Inflammatory macrophage treated with lipopolysaccharide for 1 hour (primary cell): ENCODE measurements at regions not wholly inside any gene's neighbourhood (a gene's known extent, or its start where the extent isn't known, plus 50 kb on each side); places are given as distances from the start of the nearest gene placed in this dataset.

Source experiments
- DNase-seq, 2 donors: peaks; one replicate each; pipeline ENCODE4 v3.0.0-alpha.2; 2020 to 2022

DNA sequence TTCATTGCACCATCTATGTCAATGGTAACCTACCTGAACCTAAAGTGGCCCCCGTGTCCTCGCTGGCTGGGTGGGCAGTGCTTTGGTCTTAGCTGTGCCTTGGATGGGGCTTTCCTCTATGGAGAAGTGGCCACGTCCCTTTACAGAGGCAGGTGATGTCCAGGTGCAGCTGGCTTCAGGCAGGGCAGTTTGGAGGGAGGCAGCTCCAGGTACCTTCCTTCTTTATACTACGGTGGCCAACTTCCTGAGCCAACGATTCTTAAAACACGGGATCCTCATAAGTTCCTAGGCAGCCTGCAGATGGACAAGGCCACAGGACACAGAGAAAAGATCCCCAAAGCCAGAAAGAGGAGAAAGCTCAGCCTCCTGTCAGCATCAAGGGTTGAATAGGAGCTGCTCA is 517.3 kb upstream of the HS6ST1 start:
- no peak for DNase-seq

DNA sequence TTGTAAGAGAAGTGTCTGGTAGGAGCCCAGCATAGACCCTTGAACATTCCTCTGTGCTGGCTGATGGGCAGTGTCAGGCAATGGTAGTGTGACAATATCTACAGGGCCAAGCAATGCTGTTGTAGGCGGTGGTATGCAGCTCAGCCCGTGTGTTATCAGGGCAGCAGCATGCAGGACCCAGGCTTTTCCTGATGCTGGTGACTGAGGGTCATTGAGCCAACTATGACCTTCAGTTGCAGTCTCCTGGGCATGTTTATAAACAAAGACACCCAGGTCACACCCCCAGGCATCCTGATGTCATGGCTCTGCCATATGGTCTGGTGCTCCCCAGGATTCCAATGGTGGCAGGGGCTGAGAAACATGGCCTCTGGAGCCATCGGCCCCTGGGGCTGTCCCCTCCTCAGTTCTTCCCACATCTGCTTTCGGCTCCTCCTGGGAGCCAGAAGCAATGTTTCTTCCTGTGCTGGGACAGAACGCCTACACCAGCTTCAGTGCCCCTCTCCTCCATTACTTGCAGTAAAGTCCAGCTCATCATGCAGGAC is 518.0 kb upstream of the HS6ST1 start:
- no peak for DNase-seq

DNA sequence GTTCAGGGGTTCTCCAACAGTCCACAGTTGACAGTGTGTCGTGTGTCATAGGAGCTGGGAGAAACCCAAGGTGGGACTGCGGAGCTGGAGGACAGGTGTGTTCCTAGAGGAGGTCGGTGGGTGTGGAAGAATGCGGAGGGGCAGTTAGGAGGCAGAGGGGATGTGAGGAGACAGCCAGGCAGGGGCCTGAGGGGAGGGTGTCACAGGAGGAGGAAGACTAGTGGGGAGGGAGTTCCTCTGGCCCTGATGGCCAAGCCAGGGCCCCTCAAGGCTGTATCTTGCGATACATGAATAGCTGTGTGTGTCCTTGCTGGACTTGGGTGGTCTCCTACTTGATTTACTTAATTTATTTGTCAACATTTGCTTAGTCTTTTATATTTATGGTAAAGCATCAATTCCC is 519.6 kb upstream of the HS6ST1 start:
- no peak for DNase-seq

DNA sequence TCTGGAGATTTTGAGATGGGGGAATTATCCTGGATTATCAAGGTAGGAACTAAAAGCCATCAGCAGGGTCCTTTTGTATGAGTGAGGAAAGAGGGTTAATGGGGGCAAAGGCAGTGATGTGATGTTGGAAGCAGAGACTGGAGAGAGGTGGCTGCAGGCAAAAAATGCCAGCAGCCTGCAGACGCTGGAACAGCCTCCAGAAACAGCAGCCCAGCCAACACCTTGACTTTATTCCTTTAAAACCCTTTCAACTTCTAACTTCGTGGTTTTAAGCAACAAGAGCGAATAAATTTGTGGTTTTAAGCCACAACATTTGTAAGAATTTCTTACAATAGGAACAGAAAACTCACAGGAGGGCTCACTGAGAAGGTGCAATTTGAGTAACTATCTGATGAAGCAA is 523.1 kb upstream of the HS6ST1 start:
- DNase-seq: no peak

DNA sequence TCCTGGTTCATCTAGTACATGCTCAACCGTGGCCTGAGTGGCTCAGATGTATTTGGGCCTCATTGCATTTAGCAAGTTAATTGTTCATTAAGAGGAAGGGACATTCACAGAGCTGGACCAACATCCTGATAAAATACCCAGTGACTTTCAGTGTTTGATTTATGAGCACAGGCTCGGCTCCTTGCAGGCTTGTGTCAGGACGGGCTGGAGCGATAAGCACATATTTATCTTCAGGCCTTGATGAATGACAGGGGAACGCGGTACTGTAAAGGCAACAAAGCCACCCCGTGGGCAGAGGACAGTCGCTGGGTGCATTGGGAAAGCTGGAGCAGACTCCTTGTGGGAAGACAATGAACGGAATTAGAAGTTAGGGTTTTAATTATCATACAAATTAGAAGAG is 548.6 kb upstream of the HS6ST1 start:
- DNase-seq: no peak

DNA sequence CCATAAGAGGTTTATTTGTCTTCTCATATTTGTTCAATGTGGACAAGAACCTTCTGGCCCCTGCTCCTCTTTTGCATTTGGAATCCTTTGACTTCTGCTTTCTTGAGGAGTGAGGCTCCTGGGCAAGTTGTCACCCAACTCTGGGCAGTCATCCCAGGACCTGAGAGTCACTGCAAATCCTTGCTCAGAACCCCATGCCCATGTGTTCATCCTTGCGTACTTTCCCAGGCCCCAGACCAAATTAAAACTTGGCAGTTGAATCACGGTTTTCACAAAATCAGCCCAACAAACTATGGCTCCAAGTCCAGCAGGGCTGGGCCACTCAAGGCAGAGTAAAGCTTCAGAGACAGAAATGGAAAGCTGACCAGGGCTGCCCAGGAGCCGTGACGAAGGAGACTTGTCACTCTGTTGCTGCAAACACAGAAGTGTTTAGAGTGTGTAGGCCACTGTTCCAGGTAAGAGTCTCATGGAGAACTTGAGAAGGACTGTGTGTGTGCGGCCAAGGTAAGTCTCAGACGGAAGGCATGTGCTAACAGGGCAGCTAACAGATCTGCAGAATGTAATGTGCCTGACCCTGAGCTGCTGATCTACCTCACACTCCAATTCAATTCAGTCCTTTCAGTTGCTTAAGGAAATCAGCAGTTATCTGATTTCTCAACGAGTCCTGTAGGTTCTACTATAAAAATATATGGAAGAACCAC is 549.4 kb upstream of the HS6ST1 start:
- no peak for DNase-seq

DNA sequence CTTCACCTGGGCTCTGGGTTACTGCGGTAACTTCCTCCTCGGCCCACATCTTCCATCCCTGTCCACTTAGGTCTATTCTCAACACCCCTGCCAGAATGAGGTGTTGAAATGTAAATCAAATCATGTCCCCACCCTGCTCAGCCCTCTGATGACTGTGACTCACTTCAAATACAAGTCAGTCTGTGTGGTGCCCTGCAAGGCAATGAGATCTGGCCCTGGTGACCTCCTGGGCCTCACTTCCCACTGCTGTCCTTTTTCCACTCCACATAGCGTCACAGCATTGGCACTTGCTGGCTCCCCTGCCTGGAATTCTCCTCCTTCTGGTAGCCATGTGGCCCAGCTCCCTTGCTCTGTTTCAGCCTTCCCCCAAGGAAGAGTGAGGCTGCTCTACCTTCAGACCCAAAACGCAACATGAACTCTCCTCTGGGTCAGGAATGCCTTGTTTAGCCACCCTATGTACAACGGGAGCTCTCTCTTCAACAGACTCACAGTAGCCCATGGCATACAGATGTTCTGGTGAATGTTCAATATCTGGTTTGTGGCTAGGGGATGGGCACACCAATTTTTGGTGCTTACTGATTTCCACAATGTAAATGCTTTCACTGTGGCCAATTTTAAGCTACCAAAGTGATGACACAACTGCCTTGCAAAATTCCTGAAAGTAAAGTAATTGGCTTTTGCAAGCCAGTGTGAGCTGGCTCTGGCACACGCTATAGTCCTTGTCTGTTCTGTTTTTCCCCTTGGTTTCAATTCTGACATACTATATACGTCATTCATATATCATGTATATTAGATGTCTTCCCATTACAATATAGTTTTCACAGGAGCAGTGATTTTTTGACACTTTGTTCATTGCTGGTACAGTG is 550.3 kb upstream of the HS6ST1 start:
- DNase-seq: no peak

DNA sequence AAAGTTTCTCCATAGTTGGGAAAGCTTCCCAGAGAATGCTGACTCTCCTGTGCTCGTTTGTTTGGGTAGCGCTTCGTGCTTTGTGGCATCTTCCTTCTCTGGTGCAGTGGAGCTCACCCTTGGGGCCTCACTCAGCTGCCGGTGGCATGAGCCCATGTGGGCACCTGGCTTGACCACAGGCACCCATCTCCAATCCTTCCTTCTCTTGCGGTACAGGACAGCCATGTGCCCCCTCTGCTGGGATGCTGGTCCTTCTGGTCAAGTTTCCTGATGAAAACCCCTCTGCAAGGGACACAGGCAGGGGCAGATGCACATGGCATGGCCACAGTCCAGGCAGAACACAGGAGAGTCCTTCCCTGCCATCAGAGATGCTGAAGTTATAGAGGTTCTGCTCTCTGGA is 555.9 kb upstream of the HS6ST1 start:
- DNase-seq: no peak

DNA sequence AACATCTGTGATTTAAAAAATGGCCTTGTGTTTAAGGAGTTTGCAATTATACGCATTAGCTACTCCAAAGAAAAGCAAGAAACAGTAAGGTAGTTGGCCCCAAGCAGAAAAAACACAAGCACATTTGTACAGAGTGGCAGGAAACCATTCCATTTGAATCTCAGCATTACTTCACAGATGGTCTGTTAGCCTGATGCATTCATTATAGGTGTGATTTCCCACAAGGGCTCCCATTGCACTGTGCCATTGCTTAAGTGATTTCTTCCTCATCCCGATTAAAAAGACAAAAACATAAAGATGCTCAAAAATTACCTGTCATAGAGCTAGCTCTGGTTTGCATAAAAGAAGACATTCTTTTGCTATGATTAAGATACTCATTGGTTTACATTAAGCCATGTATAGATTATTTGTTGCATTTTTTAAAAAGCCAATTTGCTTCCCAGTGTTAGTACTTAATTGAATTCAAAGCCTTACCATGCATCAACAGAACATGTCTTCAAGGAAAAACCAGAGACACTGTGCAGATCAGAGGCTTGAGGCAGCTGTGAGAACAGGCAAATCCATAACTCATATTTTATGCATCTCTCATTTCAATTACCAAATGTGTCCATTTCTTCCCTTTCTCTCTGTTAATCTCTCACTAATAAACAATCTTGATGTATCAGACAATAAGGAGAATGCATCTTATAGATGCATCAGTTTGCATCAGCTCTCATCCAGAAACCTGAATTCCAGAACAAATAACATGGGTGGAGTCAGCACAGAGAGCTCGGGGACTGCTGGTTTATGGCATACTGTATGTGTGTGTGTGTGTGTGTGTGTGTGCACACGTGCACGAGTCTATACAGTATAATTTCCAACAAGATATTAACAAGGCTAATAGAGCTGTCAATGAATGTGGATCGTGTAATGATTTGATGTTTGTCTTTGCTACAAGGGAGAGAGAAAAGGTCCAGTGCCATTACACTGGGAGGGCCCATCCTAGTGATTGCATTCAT is 558.6 kb upstream of the HS6ST1 start:
- DNase-seq: no peak

DNA sequence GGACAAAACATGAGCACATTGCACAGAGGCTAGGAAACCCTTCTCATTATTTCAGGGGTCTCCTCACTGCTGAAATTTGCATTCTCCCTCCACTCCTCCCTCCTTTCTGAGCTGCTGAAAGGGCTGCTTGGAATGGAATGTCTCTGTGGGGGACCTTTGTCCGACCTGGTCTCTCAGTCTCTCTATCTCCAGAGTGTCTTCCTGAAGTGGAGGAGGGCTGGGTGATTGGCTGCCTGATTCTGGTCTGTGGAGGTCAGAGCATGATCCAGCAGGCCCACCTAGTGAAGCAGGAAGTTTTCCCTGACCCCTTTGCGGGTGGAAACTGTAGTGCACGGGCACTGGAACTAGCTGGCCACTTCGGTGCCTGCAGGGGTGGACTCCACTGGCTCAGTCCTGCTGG is 560.5 kb upstream of the HS6ST1 start:
- DNase-seq: no peak

DNA sequence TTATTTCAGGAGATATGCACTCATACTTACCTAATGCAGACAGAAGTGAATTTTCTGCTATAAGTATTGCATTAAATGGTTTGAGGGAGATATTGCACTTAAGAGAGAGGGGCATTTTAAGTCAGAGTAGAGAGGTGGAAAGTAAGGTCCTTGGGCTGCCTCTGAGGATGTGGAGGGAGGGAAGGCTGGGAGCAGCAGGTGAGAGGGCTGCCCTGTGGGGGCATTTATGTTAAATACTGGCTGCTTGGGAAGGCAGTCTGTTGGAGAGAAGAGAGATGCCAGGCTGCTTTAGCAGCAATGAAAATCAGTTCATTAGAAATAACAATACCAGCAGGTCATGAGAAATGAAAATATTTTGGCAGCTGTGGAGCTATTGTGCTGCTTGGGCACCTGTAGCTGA is 576.2 kb upstream of the HS6ST1 start:
- DNase-seq: no peak

DNA sequence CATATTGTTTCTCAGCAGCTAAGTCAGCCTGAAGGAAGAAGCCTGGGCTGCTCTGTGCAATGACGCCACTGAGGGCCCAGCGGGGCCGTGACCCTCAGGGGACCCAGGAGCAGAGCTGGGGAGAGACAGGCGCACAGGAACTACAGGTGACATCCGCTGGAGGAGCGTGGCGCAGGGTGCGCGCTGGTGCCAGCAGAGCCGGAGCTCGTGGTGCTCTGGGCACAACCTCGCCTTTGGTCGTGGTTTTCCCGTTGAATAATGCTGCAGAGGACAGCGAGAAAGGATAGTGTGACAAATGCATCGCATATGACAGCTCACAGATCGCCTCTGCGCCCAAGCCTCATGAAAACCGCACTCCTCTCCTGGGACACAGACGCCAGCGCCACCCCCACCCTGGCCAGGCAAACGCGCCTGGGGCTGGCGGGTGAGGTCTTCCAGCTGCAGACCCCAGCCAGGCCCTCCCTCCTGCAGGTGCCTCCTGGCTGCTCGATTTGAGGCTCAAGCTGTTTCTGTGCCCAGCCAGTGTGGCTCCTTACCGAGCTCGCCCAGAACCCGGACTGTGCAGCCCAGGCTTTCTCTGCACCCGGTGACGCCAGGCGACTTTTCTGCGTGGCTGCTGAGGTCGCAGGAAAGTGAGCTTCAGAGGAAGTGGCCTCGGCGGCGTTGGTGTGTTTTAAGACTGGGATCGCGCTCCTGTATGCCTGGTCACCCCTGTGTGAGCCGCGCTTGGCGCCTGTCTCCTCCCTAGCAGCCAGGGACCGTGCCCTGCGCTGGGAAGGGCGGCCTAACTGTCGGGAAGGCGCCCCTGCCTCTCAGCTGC is 583.1 kb upstream of the HS6ST1 start:
- no peak for DNase-seq

DNA sequence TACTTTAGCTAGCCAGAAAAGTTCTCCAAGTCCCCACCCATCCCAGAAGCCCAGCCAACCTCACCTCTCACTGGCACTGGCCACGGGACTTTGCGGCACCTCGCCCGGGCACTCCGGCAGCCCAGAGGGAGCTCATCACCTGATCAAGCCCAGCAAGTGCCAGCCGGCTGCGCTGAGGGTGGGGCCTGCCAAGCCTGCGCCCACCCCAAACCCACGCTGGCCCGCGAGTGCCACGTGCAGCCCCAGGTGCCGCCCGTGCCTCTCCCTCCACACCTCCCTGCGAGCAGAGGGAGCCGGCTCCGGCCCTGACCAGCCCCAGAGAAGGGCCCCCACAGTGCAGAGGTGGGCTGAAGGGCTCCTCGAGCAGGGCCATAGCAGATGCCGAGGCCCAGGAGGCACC is 585.0 kb upstream of the HS6ST1 start:
- DNase-seq: no peak

DNA sequence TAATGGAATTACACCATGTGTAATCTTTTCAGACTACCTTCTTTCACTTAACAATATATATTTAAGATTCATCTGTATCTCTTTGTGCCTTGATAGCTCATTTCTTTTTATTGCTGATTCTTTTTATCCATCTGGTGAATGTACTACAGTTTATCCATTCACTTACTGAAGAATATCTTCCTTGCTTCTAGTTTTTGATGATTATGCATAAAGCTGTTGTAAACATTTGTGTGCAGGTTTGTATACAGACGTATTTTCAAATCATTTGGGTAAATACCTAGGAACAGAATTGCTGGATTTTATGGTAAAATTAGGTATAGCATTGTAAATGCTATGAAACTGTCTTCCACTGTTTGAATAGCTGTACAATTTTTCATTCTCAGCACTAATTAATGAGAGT is 592.6 kb upstream of the HS6ST1 start:
- DNase-seq: no peak

DNA sequence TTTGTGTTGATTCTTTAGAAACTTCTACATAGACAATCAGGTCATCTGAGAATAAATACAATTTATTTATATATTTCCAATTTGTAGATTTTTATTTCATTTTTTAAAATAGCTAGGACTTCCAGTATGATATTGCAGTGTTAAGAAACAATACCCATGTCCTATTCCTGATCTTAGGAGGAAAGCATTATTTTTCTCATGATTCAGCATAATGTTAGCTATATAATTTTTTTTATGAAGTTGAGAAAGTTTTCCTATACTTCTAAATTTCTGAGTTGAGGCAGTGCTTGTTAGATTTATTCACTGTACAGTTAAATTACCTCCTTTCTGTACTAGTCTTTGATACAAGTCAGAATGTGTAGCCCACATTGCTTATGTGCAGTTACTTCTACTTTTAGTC is 595.7 kb upstream of the HS6ST1 start:
- no peak for DNase-seq

DNA sequence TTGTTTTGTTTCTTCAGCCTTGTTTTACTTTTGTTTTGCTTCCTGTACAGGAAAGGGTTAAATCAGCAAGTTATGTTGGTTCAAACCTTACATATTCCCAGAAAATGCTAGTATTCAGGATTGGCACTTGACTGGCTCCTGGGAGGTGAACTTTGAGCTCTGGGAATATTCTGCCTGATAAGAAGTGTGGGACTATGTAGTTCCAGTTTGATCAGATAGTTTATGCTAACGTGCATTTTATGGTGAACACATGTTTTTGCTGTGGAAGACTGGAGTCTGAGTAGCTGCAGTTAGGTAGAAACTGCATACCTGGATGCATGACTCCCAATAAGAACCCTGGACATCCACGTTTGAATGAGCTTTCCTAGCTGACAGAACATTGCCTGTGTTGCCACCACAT is 603.1 kb upstream of the HS6ST1 start:
- DNase-seq: no peak

DNA sequence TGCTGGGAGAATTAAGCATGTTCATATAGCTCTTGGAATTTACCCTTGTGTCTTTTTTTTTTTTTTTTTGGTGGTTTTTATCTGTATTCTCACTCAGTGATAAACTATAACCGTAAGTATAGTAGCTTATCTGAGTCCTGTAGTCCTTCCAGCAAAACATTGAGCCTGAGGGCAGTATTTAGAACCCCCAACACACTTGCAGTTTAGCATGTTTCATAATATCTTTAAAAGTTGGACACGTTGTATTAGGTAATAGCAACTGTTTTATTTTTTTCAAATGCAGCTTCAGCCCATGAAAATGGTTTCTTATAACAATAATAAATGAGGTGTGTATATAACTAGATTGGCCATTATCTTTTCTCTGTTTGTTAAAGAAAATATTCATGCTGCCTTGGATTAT is 603.5 kb upstream of the HS6ST1 start:
- no peak for DNase-seq

DNA sequence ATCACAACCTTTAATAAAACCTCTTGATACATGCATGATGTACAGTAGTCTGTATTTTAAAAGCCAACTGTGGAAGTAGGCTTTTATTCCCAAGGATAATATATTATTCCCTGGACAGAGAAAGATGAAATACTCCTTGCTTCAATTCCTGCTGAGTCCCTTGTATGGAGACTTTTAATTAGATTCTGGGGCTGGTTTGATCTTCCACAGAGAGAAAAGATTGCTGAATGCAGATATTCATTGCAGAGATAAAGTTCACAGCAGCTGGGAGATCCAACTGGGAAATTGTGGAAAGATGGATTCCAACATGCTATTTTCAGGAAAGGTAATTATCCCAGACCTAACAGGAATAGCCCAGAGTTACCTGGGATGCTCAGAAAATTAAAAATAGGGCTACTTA is 607.0 kb upstream of the HS6ST1 start:
- DNase-seq: no peak

DNA sequence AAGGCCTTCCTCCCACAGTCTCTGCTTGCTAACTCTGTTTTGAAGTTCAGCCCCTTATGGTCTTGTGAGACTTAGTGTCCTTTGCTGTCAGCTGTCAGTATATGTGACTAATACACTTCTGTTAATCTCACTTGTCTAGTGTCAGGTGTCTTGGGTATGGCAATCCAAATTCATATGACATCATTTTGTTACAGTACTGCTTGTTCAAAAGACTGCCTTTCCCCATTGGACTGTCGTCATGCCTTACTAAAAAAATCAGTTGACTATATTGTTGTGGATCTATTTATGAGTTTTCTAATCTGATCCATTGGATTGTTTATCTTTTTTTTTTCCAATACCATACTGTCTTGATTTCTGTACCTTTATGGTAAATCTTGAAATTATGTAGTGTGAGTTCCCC is 611.4 kb upstream of the HS6ST1 start:
- DNase-seq: no peak

DNA sequence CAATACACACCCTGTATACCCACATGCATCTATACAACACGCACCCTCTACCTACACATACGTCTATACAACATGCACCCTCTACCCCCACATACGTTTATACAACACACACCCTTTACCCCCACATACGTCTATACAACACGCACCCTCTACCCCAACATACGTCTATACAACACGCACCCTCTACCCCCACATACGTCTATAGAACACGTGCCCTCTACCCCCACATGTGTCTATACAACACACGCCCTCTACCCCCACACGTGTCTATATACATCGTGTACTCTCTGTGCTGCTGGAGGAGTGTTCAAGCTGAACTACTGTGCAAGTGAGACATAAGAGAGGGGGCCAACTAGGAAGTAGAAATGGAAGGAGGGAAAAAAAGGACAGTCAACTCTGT is 621.7 kb upstream of the HS6ST1 start:
- DNase-seq: no peak

DNA sequence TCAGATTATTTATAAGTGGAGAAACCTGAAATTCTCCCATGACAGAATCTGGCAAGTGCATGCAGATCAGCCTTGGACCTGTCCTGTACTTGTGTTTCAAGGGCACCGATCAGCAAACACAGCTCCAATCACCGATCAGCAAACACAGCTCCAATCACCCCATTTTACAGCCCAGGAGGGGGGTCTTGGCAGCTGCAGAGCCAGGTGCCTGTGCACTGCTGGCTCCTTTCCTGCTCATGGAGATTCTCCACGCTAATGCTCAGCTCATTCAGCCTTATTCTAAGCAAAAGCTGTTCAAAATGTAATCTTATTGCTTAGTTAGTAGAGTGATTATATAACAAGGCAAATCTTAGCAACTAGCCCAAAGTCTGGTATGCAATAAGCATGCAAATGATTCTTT is 623.1 kb upstream of the HS6ST1 start:
- no peak for DNase-seq

DNA sequence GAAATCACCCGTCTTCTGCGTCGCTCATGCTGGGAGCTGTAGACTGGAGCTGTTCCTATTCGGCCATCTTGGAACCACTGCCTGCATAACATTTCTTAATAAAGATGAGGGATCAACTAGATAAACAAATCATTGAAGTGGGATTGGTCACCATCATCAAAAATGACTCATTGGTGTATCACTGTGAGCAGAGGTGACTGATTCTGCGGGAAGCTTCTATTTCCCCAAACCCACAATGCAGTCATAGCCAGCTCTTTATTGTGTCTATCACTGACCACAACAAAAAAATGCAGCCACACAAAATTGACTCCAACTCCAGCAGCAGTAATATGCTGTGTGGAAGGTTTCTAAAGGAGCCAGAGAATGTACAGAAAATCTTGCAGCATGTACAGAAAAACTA is 630.7 kb upstream of the HS6ST1 start:
- no peak for DNase-seq
